Sigmoid colon (tissue), 6 donors: ENCODE measurements at regions not wholly inside any gene's neighbourhood (a gene's known extent, or its start where the extent isn't known, plus 50 kb on each side); places are given as distances from the start of the nearest gene placed in this dataset.

Experiments
- DNase-seq: peaks from one replicate; pipeline ENCODE4 v3.0.0-alpha.2; 2019
- H3K27ac ChIP-seq, 4 donors: fragments of 200-600 bp; sonication (generic); one replicate each; pipeline ENCODE4 v1.5.1; 2016 to 2019; ENCODE audit warnings: mild to moderate bottlenecking in 1 of 4
- H3K27me3 ChIP-seq, 3 donors: fragments of 200-600 bp; sonication (generic); one replicate each; pipeline ENCODE4 v1.5.1; 2019; ENCODE audit warnings: mild to moderate bottlenecking in 1 of 3
- H3K36me3 ChIP-seq, 4 donors: fragments of 200-600 bp; sonication (generic); one replicate each; pipeline ENCODE4 v1.5.1; 2016 to 2019
- H3K4me1 ChIP-seq, 4 donors: fragments of 200-600 bp; sonication (generic); one replicate each; pipeline ENCODE4 v1.5.1; 2017 to 2019
- H3K4me3 ChIP-seq, 4 donors: fragments of 200-600 bp; sonication (generic); one replicate each; pipeline ENCODE4 v1.5.1; 2017 to 2019; ENCODE audit warnings: mild to moderate bottlenecking in 2 of 4, moderate library complexity in 1 of 4
- H3K9me3 ChIP-seq, 4 donors: fragments of 200-600 bp in 3 of 4; sonication (generic) in 3 of 4; one replicate each; pipeline versions ENCODE4 v1.5.1 to v1.6.1; 2013 to 2019
- CTCF ChIP-seq, 4 experiments: fragments of 450-650 bp in 3 of 4; fragments of 200-600 bp in 1 of 4; IDR thresholded peaks; one replicate each; pipeline ENCODE4 v1.5.1; 2016 to 2019; ENCODE audit warnings: antibody characterized with exemption in 4 of 4, mild to moderate bottlenecking in 3 of 4, moderate library complexity in 2 of 4
- EP300 ChIP-seq, 4 donors: sonication (generic); formaldehyde crosslinking; IDR thresholded peaks; one replicate each; pipeline ENCODE4 v1.6.1; 2017; ENCODE audit warnings: antibody characterized with exemption in 4 of 4
- POLR2A ChIP-seq, 2 donors: fragments of 450-650 bp; IDR thresholded peaks; one replicate each; pipeline ENCODE4 v1.6.1; 2016; ENCODE audit warnings: antibody characterized with exemption in 2 of 2, mild to moderate bottlenecking in 2 of 2, moderate library complexity in 2 of 2
- POLR2AphosphoS5 ChIP-seq, 4 donors: sonication (generic); formaldehyde crosslinking; IDR thresholded peaks; one replicate each; pipeline ENCODE4 v1.6.1; 2017; ENCODE audit warnings: antibody characterized with exemption in 4 of 4
- WGBS, 2 donors: extraction: QIAGEN DNeasy Blood & Tissue Kit; methylation state at CpG; one replicate each; pipeline ENCODE4 v1.1.7; 2013; 5-methylcytosine and 5-hydroxymethylcytosine counted together
- intact Hi-C: fragments of 100-400 bp; cut with DNase I; formaldehyde crosslinking; loops from one replicate; pipeline ENCODE4 v1.15.1; 2023
- donor health status: healthy with polysubstance abuse.
- donor health status: healthy.

- H3K4me3 ChIP-seq = no peak overlapping the region
- intact Hi-C loops = no loop called here
- no peaks in the 10 kb centered on the region for H3K36me3 ChIP-seq
- peaks cover 0 to 54% (median 41%) of the 10 kb centered on the region in 4 donors for H3K4me1 ChIP-seq
- H3K27ac ChIP-seq = no peak overlapping the region
- H3K9me3 ChIP-seq = no peaks in the 10 kb centered on the region
- DNase-seq = no peak
- WGBS, 2 donors = 86 to 88% methylated on average over 12 of the region's 12 CpGs
- TF ChIP-seq CTCF (IDR thresholded peaks at IDR 0.05) = no peak
- TF ChIP-seq POLR2A (IDR thresholded peaks at IDR 0.05) = no peak
- no peak for TF ChIP-seq EP300 (IDR thresholded peaks at IDR 0.05)
- TF ChIP-seq POLR2AphosphoS5 (IDR thresholded peaks at IDR 0.05) = no peak
- H3K27me3 ChIP-seq = no peaks in the 10 kb centered on the region
Observed at GRCh38 chr10:44788147-44789129, 122.7 kb upstream of the TMEM72 start.

GRCh38 chr10:44792119-44792775 is 118.9 kb upstream of the TMEM72 start:
- no peaks in the 10 kb centered on the region for H3K9me3 ChIP-seq
- H3K4me3 ChIP-seq = no peak overlapping the region
- TF ChIP-seq CTCF (IDR thresholded peaks at IDR 0.05) (no peak), EP300 (IDR thresholded peaks at IDR 0.05) (peak in 1 of 4 donors; percentile 9), POLR2AphosphoS5 (IDR thresholded peaks at IDR 0.05) (peak; percentile 37 to 85 (median 73))
- no peaks in the 10 kb centered on the region for H3K27me3 ChIP-seq
- DNase-seq = no peak
- no peaks in the 10 kb centered on the region for H3K36me3 ChIP-seq
- intact Hi-C loops = no loop called here
- 81 to 89% methylated on average over 5 of the region's 5 CpGs for WGBS, 2 donors
- peak overlapping the region in 3 of 4 donors; percentile 18 to 62 (median 19) for H3K27ac ChIP-seq
- peaks cover 0 to 48% (median 34%) of the 10 kb centered on the region in 4 donors for H3K4me1 ChIP-seq

GRCh38 chr10:44799966-44800365 is 111.2 kb upstream of the TMEM72 start:
- Histone ChIP-seq H3K36me3 (no peaks in the 10 kb centered on the region), H3K27me3 (no peaks in the 10 kb centered on the region), H3K4me3 (no peak overlapping the region), H3K9me3 (no peaks in the 10 kb centered on the region), H3K4me1 (peaks cover 0 to 39% (median 27%) of the 10 kb centered on the region in 4 donors), H3K27ac (no peak overlapping the region)
- intact Hi-C loops = no loop called here
- 53 to 76% methylated on average over 2 of the region's 2 CpGs for WGBS, 2 donors
- no peak for DNase-seq
- TF ChIP-seq CTCF (IDR thresholded peaks at IDR 0.05) = no peak
- TF ChIP-seq EP300 (IDR thresholded peaks at IDR 0.05) = no peak
- no peak for TF ChIP-seq POLR2AphosphoS5 (IDR thresholded peaks at IDR 0.05)
- TF ChIP-seq POLR2A (IDR thresholded peaks at IDR 0.05) = no peak

GRCh38 chr10:44801383-44802327 is 109.5 kb upstream of the TMEM72 start:
- DNase-seq = peak; percentile 88

More at GRCh38 chr10:44801383-44802327, 109.5 kb upstream of the TMEM72 start:
- 46 to 64% methylated on average over 6 of the region's 6 CpGs for WGBS, 2 donors
- H3K36me3 ChIP-seq = no peaks in the 10 kb centered on the region
- no peaks in the 10 kb centered on the region for H3K9me3 ChIP-seq
- no peaks in the 10 kb centered on the region for H3K27me3 ChIP-seq
- peak in 2 of 4 donors; percentile 9 to 17 for TF ChIP-seq EP300 (IDR thresholded peaks at IDR 0.05)
- TF ChIP-seq CTCF (IDR thresholded peaks at IDR 0.05) = no peak
- TF ChIP-seq POLR2A (IDR thresholded peaks at IDR 0.05) = no peak
- peak in 3 of 4 donors; percentile 57 to 70 (median 69) for TF ChIP-seq POLR2AphosphoS5 (IDR thresholded peaks at IDR 0.05)
- no peak overlapping the region for H3K27ac ChIP-seq
- H3K4me3 ChIP-seq = no peak overlapping the region
- peaks cover 0 to 43% (median 28%) of the 10 kb centered on the region in 4 donors for H3K4me1 ChIP-seq
- intact Hi-C loops = no loop called here
